ENCODE measurements at regions not wholly inside any gene's neighbourhood (a gene's known extent, or its start where the extent isn't known, plus 50 kb on each side); places are given as distances from the start of the nearest gene placed in this dataset.

- no peak for TF ChIP-seq SRF (IDR thresholded peaks at IDR 0.05; ENCODE audit: low read depth, low read length)
- no peak for TF ChIP-seq EP300 (IDR thresholded peaks at IDR 0.05; ENCODE audit: low read depth in 2 of 2, low read length in 2 of 2)
- no peak for TF ChIP-seq EP300 (CRISPR knock-in tag; IDR thresholded peaks at IDR 0.05; ENCODE audit: borderline replicate concordance)
- no peak for TF ChIP-seq RAD21 (CRISPR knock-in tag; IDR thresholded peaks at IDR 0.05)
- no peak for TF ChIP-seq CHD2 (IDR thresholded peaks at IDR 0.05; ENCODE audit: low read depth, low read length)
- no peak for TF ChIP-seq ZNF644 (CRISPR knock-in tag; IDR thresholded peaks at IDR 0.05; ENCODE audit: low read depth)
- no peak for TF ChIP-seq MTF2 (CRISPR knock-in tag; IDR thresholded peaks at IDR 0.05; ENCODE audit: borderline replicate concordance)
- TF ChIP-seq ERF (CRISPR knock-in tag; IDR thresholded peaks at IDR 0.05): no peak
- TF ChIP-seq ELK4 (CRISPR knock-in tag; IDR thresholded peaks at IDR 0.05; ENCODE audit: borderline replicate concordance): no peak
Observed at GRCh38 chr2:75870651-75871137, 160.0 kb upstream of the GCFC2 start.
